Osteocyte (in vitro differentiated cells): ENCODE measurements at regions not wholly inside any gene's neighbourhood (a gene's known extent, or its start where the extent isn't known, plus 50 kb on each side); places are given as distances from the start of the nearest gene placed in this dataset.
A peak's percentile ranks its signal among the peaks of the same experiment; 100 is the strongest.
"Not testable (repeated sequence)": the region's sequence is repeated elsewhere in the genome, so short reads cannot be mapped to it uniquely, and the experiment has no call there.

Source experiments
- DNase-seq: peaks from one replicate; pipeline ENCODE4 v3.0.0; 2021; ENCODE audit warnings: mixed read lengths; ENCODE audit not compliant: unreplicated experiment; ENCODE audit errors: extremely low spot score
- H3K27ac Mint-ChIP-seq: one replicate; pipeline ENCODE4 v1.8.0; 2021; ENCODE audit warnings: mild to moderate bottlenecking, mixed read lengths; ENCODE audit not compliant: unreplicated experiment
- H3K27me3 Mint-ChIP-seq: one replicate; pipeline ENCODE4 v1.8.0; 2021; ENCODE audit warnings: mixed read lengths; ENCODE audit not compliant: unreplicated experiment
- H3K36me3 Mint-ChIP-seq: one replicate; pipeline ENCODE4 v1.8.0; 2021; ENCODE audit warnings: mixed read lengths; ENCODE audit not compliant: unreplicated experiment
- H3K4me1 Mint-ChIP-seq: one replicate; pipeline ENCODE4 v1.8.0; 2021; ENCODE audit warnings: mixed read lengths; ENCODE audit not compliant: unreplicated experiment
- H3K4me3 Mint-ChIP-seq: one replicate; pipeline ENCODE4 v1.8.0; 2021; ENCODE audit warnings: mild to moderate bottlenecking, moderate library complexity, mixed read lengths; ENCODE audit not compliant: unreplicated experiment
- H3K9me3 Mint-ChIP-seq: one replicate; pipeline ENCODE4 v1.8.0; 2021; ENCODE audit warnings: mixed read lengths; ENCODE audit not compliant: unreplicated experiment
- TF ChIP-seq, protein P1 (sequence below): fragments of 200-600 bp; sonication (generic); IDR thresholded peaks from 2 replicates; pipeline ENCODE4 v1.5.0; 2021; ENCODE audit warnings: antibody characterized with exemption, mild to moderate bottlenecking, moderate library complexity

DNA sequence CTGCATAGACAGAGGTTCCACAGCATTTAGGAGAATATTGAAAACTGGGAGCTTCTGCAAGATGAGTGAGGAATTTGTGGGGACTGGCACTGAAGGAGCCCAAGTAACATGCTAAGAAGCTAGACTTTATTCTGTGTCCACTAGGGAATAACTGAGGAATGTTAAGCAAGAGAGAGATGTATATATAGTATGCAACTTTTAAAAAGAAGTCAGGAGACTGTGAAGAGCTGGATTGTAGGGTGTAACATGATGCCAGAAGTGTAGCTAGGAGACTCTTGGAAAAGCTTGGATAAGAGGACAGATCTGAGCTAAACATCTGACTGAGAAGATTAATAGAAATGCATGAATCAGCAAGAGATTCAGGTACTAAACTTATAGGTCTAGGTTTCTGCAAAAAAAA is 270.6 kb upstream of the MMADHC start:
- TF ChIP-seq, protein P1, sequence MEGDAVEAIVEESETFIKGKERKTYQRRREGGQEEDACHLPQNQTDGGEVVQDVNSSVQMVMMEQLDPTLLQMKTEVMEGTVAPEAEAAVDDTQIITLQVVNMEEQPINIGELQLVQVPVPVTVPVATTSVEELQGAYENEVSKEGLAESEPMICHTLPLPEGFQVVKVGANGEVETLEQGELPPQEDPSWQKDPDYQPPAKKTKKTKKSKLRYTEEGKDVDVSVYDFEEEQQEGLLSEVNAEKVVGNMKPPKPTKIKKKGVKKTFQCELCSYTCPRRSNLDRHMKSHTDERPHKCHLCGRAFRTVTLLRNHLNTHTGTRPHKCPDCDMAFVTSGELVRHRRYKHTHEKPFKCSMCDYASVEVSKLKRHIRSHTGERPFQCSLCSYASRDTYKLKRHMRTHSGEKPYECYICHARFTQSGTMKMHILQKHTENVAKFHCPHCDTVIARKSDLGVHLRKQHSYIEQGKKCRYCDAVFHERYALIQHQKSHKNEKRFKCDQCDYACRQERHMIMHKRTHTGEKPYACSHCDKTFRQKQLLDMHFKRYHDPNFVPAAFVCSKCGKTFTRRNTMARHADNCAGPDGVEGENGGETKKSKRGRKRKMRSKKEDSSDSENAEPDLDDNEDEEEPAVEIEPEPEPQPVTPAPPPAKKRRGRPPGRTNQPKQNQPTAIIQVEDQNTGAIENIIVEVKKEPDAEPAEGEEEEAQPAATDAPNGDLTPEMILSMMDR: no peak
- no peak for DNase-seq
- peaks cover 36% of the 10 kb centered on the region for H3K4me1 Mint-ChIP-seq

DNA sequence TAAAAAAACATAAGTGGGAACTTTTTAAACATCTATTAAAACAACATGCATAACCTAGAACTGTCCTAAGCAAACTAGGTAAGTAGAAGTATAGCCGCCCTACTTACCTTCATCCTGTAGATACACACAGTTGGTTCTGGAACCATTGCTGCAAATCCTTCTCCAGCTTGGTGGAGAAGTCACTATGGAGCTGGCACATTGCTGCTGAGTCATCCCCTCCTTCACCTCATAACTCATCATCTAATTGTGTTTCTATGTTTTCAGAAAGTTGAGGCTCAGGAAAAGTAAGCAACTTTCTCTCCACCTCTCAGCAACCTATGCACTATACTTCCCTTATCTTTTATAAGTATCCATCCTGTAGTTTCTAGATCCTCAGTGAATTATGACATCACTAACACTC is 269.8 kb upstream of the MMADHC start:
- Mint-ChIP-seq H3K4me3 (no peak overlapping the region), H3K9me3 (no peaks in the 10 kb centered on the region), H3K27me3 (no peaks in the 10 kb centered on the region), H3K4me1 (peaks cover 36% of the 10 kb centered on the region), H3K36me3 (peaks cover 2% of the 10 kb centered on the region), H3K27ac (no peak overlapping the region)
- TF ChIP-seq, protein P1: no peak
- no peak for DNase-seq

More for the DNA sequence above, 270.6 kb upstream of the MMADHC start:
- peaks cover 3% of the 10 kb centered on the region for H3K9me3 Mint-ChIP-seq
- peak overlapping the region; percentile 56 for H3K27ac Mint-ChIP-seq
- no peak overlapping the region for H3K4me3 Mint-ChIP-seq
- H3K36me3 Mint-ChIP-seq: peaks cover 3% of the 10 kb centered on the region
- no peaks in the 10 kb centered on the region for H3K27me3 Mint-ChIP-seq

- H3K27ac Mint-ChIP-seq, H3K36me3 Mint-ChIP-seq, DNase-seq, H3K9me3 Mint-ChIP-seq, H3K27me3 Mint-ChIP-seq, H3K4me3 Mint-ChIP-seq: not testable (repeated sequence)
- H3K4me1 Mint-ChIP-seq: peaks cover 33% of the 10 kb centered on the region
These were observed 268.3 kb upstream of the MMADHC start for GRCh38 chr2:149855859-149856258.

DNA sequence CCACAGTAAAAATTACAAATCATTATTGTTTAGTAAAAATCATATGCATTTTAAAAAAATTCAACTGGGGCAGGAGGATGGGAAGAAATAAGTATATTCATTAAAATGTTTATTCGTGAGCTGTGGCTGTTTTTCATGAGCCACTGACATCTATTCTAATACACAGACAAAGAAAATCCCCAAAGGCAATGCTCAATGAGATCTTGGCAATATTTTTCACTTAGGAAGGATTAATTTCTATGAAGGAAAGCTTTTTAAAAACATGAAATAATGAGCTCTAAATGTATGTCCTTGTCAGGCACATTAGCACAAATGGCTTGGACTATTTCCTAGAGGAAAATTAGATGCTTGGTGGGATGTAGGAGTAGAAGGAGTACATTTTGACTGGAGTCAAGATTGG is 262.0 kb upstream of the MMADHC start:
- no peak overlapping the region for H3K4me3 Mint-ChIP-seq
- no peak overlapping the region for H3K27ac Mint-ChIP-seq
- H3K27me3 Mint-ChIP-seq: peaks cover 2% of the 10 kb centered on the region
- H3K36me3 Mint-ChIP-seq: peaks cover 3% of the 10 kb centered on the region
- H3K9me3 Mint-ChIP-seq: no peaks in the 10 kb centered on the region
- DNase-seq: no peak
- TF ChIP-seq, protein P1: no peak
- H3K4me1 Mint-ChIP-seq: no peaks in the 10 kb centered on the region

GRCh38 chr2:149849136-149849535 is 261.6 kb upstream of the MMADHC start:
- Mint-ChIP-seq H3K27me3 (peaks cover 2% of the 10 kb centered on the region), H3K27ac (no peak overlapping the region), H3K4me1 (no peaks in the 10 kb centered on the region), H3K36me3 (peaks cover 3% of the 10 kb centered on the region), H3K9me3 (no peaks in the 10 kb centered on the region), H3K4me3 (no peak overlapping the region)
- TF ChIP-seq, protein P1: no peak
- no peak for DNase-seq

- Mint-ChIP-seq H3K9me3 (peaks cover 11% of the 10 kb centered on the region), H3K36me3 (peaks cover 8% of the 10 kb centered on the region), H3K27ac (no peak overlapping the region), H3K27me3 (no peaks in the 10 kb centered on the region), H3K4me3 (no peak overlapping the region), H3K4me1 (no peaks in the 10 kb centered on the region)
- no peak for DNase-seq
- TF ChIP-seq, protein P1: no peak
These were observed 253.8 kb upstream of the MMADHC start for GRCh38 chr2:149841396-149841795.
